SK-N-MC (cell line): ENCODE measurements at regions not wholly inside any gene's neighbourhood (a gene's known extent, or its start where the extent isn't known, plus 50 kb on each side); places are given as distances from the start of the nearest gene placed in this dataset.

ENCODE experiments used
- EZH2 ChIP-seq: fragments of 200-600 bp; sonication (generic); IDR thresholded peaks from one replicate; pipeline ENCODE4 v1.6.1; 2017; ENCODE audit warnings: antibody characterized with exemption
- POLR2AphosphoS5 ChIP-seq: IDR thresholded peaks from 2 replicates; pipeline ENCODE4 v1.6.1; 2012; ENCODE audit warnings: mild to moderate bottlenecking, low read depth, low read length, borderline replicate concordance

DNA sequence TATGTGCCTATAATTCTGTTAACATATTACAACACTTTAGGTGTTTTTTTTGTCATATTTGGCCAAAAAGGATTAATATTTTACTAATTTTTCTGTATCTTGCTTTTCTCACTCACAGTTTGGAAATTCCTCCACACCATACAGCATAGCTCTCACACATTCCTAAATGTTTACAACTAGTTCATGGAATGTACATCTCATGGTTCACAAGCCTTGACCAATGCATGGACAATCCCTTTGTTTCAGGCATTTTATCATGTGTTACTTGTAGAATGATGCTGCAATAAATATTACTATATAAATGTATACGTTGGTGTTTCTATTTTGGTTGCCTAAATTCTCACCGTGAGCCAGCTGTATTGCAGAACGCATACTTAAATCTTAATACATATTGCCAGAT lies 80.5 kb upstream of the SPATA31C2 start:
- TF ChIP-seq POLR2AphosphoS5 (no peak), EZH2 (no peak)
